ENCODE measurements at regions not wholly inside any gene's neighbourhood (a gene's known extent, or its start where the extent isn't known, plus 50 kb on each side); places are given as distances from the start of the nearest gene placed in this dataset.

- TF ChIP-seq ATF2 (IDR thresholded peaks at IDR 0.05; ENCODE audit: low read length): no peak
- TF ChIP-seq CTCF (IDR thresholded peaks at IDR 0.05 in 2 of 3, conservative IDR thresholded peaks at IDR 0.05 in 1 of 3; ENCODE audit: control insufficient read depth in 2 of 3, extremely low read depth in 1 of 3, insufficient read depth in 1 of 3, low read depth in 3 of 3, low read length in 3 of 3): no peak
- TF ChIP-seq POLR2AphosphoS5 (IDR thresholded peaks at IDR 0.05; ENCODE audit: low read length): no peak
- no peak for TF ChIP-seq SUZ12 (IDR thresholded peaks at IDR 0.05; ENCODE audit: unreplicated experiment)
- no peak for TF ChIP-seq RUNX3 (IDR thresholded peaks at IDR 0.05; ENCODE audit: low read length)
- no peak for TF ChIP-seq EZH2 (IDR thresholded peaks at IDR 0.05; ENCODE audit: borderline replicate concordance, control insufficient read depth, low read depth, low read length)
- no peak for TF ChIP-seq PBX3 (IDR thresholded peaks at IDR 0.05; ENCODE audit: insufficient replicate concordance, low read depth, low read length)
- no peak for TF ChIP-seq NFIC (IDR thresholded peaks at IDR 0.05; ENCODE audit: low read depth, low read length)
- no peak for TF ChIP-seq BHLHE40 (IDR thresholded peaks at IDR 0.05; ENCODE audit: borderline replicate concordance in 1 of 2, low read depth in 2 of 2, low read length in 1 of 2)
- no peak for TF ChIP-seq E4F1 (IDR thresholded peaks at IDR 0.05; ENCODE audit: borderline replicate concordance, partially characterized antibody)
- TF ChIP-seq REST (IDR thresholded peaks at IDR 0.05; ENCODE audit: low read depth, low read length): no peak
- TF ChIP-seq ZNF274 (IDR thresholded peaks at IDR 0.05; ENCODE audit: insufficient read depth, insufficient read length): no peak
- TF ChIP-seq TAF1 (IDR thresholded peaks at IDR 0.05; ENCODE audit: borderline replicate concordance, low read depth, low read length): no peak
These were observed 144.7 kb upstream of the DPH6 start for GRCh38 chr15:35690698-35691116.

Data from GM12878 (cell line).